Neural progenitor cell (in vitro differentiated cells): ENCODE measurements at regions not wholly inside any gene's neighbourhood (a gene's known extent, or its start where the extent isn't known, plus 50 kb on each side); places are given as distances from the start of the nearest gene placed in this dataset.

Experiments
- EZH2 ChIP-seq: fragments of 200-600 bp; sonication (generic); IDR thresholded peaks from 2 replicates; pipeline ENCODE4 v1.6.1; 2017; ENCODE audit warnings: antibody characterized with exemption, mild to moderate bottlenecking, moderate library complexity
- EZH2phosphoT487 ChIP-seq: fragments of 200-600 bp; sonication (generic); IDR thresholded peaks from 2 replicates; pipeline ENCODE4 v1.6.1; 2017; ENCODE audit warnings: antibody characterized with exemption
- TF ChIP-seq, protein P1 (sequence below): fragments of 200-600 bp; sonication (generic); IDR thresholded peaks from 2 replicates; pipeline ENCODE4 v1.5.1; 2017; ENCODE audit warnings: antibody characterized with exemption, mild to moderate bottlenecking

DNA sequence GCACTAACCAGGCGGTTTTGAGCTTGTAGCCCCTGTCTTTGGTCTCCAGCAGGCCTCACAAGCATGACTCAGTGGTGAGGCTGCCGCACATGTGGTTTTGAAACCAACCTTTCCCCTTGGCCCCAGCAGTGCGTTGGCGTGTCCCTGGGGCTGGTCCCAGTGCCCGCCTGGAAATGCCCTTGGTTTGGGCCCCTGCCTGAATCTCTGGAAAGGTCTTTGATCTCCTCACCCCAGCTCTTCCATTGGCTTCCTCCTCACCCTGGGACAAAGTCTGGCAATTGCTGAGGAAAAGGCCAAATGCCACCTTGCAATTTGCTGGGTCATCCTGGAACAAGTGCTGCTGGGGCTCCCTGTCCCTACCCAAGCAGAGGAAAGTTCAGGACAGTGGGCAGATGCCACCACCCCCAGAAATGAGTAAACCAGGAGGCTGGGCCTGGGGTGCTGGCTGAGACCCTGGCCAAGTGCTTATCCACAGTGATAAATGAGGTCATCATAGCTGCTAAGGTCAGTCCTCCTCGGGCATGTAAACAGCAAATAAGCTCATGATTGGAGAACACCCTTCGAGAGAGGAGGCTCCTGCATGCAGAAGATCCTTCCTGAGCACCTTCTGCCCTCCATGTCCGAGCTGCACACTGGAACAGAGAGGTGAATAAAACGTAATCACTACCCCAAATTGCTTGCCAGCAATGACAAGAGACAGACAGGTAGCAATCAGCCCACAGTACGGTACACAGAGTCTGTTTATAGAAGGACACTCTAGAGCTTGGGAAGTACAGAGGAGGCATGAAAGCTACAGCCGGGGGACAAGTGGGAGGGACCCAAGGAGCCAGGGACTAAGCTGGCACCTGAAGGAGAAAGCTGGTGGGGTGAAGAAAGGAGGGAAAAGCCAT is 98.9 kb upstream of the CPEB4 start:
- TF ChIP-seq, protein P1, sequence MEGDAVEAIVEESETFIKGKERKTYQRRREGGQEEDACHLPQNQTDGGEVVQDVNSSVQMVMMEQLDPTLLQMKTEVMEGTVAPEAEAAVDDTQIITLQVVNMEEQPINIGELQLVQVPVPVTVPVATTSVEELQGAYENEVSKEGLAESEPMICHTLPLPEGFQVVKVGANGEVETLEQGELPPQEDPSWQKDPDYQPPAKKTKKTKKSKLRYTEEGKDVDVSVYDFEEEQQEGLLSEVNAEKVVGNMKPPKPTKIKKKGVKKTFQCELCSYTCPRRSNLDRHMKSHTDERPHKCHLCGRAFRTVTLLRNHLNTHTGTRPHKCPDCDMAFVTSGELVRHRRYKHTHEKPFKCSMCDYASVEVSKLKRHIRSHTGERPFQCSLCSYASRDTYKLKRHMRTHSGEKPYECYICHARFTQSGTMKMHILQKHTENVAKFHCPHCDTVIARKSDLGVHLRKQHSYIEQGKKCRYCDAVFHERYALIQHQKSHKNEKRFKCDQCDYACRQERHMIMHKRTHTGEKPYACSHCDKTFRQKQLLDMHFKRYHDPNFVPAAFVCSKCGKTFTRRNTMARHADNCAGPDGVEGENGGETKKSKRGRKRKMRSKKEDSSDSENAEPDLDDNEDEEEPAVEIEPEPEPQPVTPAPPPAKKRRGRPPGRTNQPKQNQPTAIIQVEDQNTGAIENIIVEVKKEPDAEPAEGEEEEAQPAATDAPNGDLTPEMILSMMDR: no peak
- no peak for TF ChIP-seq EZH2
- no peak for TF ChIP-seq EZH2phosphoT487
